Daoy (cell line): ENCODE measurements at regions not wholly inside any gene's neighbourhood (a gene's known extent, or its start where the extent isn't known, plus 50 kb on each side); places are given as distances from the start of the nearest gene placed in this dataset.

Experiments
- DNase-seq: peaks from one replicate; pipeline ENCODE4 v3.0.0-alpha.2; 2015; ENCODE audit warnings: low read depth

GRCh38 chr7:136036336-136036735 lies 59.2 kb upstream of the MTPN start:
- DNase-seq, result no peak

- no peak for DNase-seq
These were observed 57.0 kb upstream of the MTPN start for GRCh38 chr7:136034132-136034531.

GRCh38 chr7:136033413-136034031 lies 56.4 kb upstream of the MTPN start:
- DNase-seq, result no peak

DNA sequence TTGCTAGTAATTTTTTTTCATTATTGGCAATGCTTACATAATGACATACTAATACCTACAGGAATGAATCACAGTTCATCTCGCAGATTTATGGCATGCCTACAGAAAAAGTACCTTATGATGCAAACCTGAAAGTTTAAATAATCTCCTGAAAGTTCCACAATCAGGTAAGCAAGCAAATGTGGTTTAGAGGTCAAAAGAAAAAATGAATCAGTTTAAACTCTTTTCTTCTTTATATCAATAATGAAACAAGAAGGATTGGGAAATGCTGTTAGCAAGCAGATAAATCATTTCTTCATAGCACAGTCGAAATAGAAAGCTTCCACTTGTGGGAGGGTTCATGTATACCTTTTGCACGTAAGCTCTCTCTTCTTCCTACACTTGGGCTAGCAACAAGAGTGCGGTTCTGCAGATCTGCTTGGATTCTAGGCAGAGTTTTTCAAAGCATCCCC lies 53.7 kb upstream of the MTPN start:
- no peak for DNase-seq

GRCh38 chr7:136030330-136030729 lies 53.2 kb upstream of the MTPN start:
- DNase-seq, result no peak

DNA sequence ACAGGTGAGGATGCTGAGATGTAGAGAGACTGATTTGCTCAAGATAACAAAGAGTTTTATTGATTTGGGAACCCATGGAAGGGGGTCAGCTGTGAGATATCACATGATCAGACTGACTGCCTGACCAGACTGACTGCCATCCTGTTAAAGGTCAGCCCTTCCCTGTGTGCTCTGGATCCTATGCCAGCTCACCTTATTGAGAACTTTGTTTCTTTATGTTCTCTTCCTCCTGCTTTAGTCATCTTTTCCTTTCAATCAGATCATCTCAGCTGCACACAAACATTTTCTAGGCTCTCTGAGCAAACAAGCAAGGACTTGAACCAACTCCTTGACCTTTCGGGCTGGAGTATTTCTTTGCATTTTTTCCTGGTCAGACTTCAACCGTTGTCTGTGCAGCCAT lies 50.0 kb upstream of the MTPN start:
- DNase-seq, result no peak
